ENCODE measurements at regions not wholly inside any gene's neighbourhood (a gene's known extent, or its start where the extent isn't known, plus 50 kb on each side); places are given as distances from the start of the nearest gene placed in this dataset.

- TF ChIP-seq CTCF (conservative IDR thresholded peaks at IDR 0.05; ENCODE audit: low read length) (no peak), EZH2phosphoT487 (IDR thresholded peaks at IDR 0.05; ENCODE audit: borderline replicate concordance, low read depth, low read length) (no peak)
Observed at GRCh38 chr4:52358366-52358765, 300.7 kb downstream of the USP46 start.
